ENCODE measurements at regions not wholly inside any gene's neighbourhood (a gene's known extent, or its start where the extent isn't known, plus 50 kb on each side); places are given as distances from the start of the nearest gene placed in this dataset.

DNA sequence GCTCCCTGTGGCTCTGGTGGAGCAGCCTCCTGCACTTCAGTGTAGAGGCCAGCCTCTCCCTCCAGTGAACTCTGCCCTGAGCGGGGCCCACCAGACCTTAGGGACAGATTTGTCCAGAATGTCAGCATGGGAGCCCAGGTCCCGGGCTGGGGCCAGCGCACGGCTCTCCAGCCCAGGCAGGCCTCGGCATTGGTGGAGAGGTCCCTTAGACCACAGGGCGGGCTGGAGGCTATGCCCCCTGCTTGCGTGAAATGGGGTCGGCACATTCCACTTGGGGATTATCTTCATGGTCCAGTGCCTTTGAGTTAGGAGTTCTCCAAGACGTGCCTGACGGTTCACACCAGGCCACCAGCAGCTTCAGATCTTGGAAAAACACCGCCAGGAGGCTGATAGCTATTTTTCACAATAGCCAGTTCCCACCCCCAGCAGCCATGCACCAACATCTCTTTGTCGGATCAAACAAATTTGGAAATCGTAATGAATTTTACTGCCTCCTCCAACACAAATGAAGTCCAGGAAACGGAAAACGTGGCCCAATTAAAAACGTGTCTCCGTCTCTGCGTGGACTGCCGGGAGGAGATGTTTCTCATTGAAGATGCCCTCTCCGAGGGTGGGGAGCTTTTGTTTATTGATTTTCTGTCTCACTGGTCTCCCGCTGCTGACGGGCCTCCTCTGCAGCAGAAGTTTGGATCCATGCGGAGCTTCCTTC, 110.0 kb upstream of the CIBAR2 start:
- TF ChIP-seq, protein P1, sequence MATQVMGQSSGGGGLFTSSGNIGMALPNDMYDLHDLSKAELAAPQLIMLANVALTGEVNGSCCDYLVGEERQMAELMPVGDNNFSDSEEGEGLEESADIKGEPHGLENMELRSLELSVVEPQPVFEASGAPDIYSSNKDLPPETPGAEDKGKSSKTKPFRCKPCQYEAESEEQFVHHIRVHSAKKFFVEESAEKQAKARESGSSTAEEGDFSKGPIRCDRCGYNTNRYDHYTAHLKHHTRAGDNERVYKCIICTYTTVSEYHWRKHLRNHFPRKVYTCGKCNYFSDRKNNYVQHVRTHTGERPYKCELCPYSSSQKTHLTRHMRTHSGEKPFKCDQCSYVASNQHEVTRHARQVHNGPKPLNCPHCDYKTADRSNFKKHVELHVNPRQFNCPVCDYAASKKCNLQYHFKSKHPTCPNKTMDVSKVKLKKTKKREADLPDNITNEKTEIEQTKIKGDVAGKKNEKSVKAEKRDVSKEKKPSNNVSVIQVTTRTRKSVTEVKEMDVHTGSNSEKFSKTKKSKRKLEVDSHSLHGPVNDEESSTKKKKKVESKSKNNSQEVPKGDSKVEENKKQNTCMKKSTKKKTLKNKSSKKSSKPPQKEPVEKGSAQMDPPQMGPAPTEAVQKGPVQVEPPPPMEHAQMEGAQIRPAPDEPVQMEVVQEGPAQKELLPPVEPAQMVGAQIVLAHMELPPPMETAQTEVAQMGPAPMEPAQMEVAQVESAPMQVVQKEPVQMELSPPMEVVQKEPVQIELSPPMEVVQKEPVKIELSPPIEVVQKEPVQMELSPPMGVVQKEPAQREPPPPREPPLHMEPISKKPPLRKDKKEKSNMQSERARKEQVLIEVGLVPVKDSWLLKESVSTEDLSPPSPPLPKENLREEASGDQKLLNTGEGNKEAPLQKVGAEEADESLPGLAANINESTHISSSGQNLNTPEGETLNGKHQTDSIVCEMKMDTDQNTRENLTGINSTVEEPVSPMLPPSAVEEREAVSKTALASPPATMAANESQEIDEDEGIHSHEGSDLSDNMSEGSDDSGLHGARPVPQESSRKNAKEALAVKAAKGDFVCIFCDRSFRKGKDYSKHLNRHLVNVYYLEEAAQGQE (IDR thresholded peaks at IDR 0.05; ENCODE audit: insufficient read depth in 1 of 2, low read depth in 2 of 2, low read length in 2 of 2) = no peak
- TF ChIP-seq SIN3A (IDR thresholded peaks at IDR 0.05; ENCODE audit: borderline replicate concordance, insufficient read depth, low read length) = 0 out of 2 replicates have a peak, but pooled peaks have one; percentile 75
- TF ChIP-seq TAF1 (IDR thresholded peaks at IDR 0.05; ENCODE audit: borderline replicate concordance, insufficient read depth, low read length) = no peak
- 0 out of 2 replicates have a peak, but pooled peaks have one; percentile 28 for TF ChIP-seq POLR2AphosphoS5 (IDR thresholded peaks at IDR 0.05; ENCODE audit: low read depth, low read length)
